Endometrium (tissue), 2 donors: ENCODE measurements at regions not wholly inside any gene's neighbourhood (a gene's known extent, or its start where the extent isn't known, plus 50 kb on each side); places are given as distances from the start of the nearest gene placed in this dataset.

ENCODE experiments used
- FAIRE-seq: peaks from 2 replicates; lab custom pipeline; 2012; peaks lifted over from hg19 to GRCh38; lab: Jason Lieb, UNC
- donor health status: control.
- donor health status: control.

GRCh38 chr7:45235905-45236304 is 78.3 kb downstream of the RAMP3 start:
- no peak for FAIRE-seq

GRCh38 chr7:45236666-45237065 is 79.1 kb downstream of the RAMP3 start:
- no peak for FAIRE-seq

- no peak for FAIRE-seq
Observed at GRCh38 chr7:45237788-45238461, 80.3 kb downstream of the RAMP3 start.

GRCh38 chr7:45238806-45239205 is 81.2 kb downstream of the RAMP3 start:
- no peak for FAIRE-seq

GRCh38 chr7:45239486-45239885 is 81.9 kb downstream of the RAMP3 start:
- FAIRE-seq, result no peak

- no peak for FAIRE-seq
Observed at GRCh38 chr7:45240273-45240771, 82.7 kb downstream of the RAMP3 start.

- FAIRE-seq, result no peak
Observed at GRCh38 chr7:45240926-45241325, 83.3 kb downstream of the RAMP3 start.

- no peak for FAIRE-seq
Observed at GRCh38 chr7:45241339-45242109, 83.9 kb downstream of the RAMP3 start.

GRCh38 chr7:45242261-45242660 is 84.7 kb downstream of the RAMP3 start:
- FAIRE-seq, result no peak

- FAIRE-seq, result no peak
Observed at GRCh38 chr7:45242698-45243097, 85.1 kb downstream of the RAMP3 start.

- FAIRE-seq, result no peak
Observed at GRCh38 chr7:45244981-45245380, 87.4 kb downstream of the RAMP3 start.

- no peak for FAIRE-seq
Observed at GRCh38 chr7:45246339-45246738, 88.7 kb downstream of the RAMP3 start.

GRCh38 chr7:45252248-45252647 is 94.7 kb downstream of the RAMP3 start:
- no peak for FAIRE-seq

GRCh38 chr7:45252857-45253256 is 95.3 kb downstream of the RAMP3 start:
- no peak for FAIRE-seq

- FAIRE-seq, result no peak
Observed at GRCh38 chr7:45253368-45253767, 95.8 kb downstream of the RAMP3 start.

- FAIRE-seq, result no peak
Observed at GRCh38 chr7:45255187-45255586, 97.6 kb downstream of the RAMP3 start.

- FAIRE-seq, result no peak
Observed at GRCh38 chr7:45256309-45256708, 98.7 kb downstream of the RAMP3 start.

GRCh38 chr7:45256775-45257174 is 99.2 kb downstream of the RAMP3 start:
- no peak for FAIRE-seq

GRCh38 chr7:45257284-45257683 is 99.7 kb downstream of the RAMP3 start:
- FAIRE-seq, result no peak

- no peak for FAIRE-seq
Observed at GRCh38 chr7:45258533-45259226, 101.1 kb downstream of the RAMP3 start.

GRCh38 chr7:45259227-45259596 is 101.6 kb downstream of the RAMP3 start:
- FAIRE-seq, result no peak

GRCh38 chr7:45259966-45260646 is 102.5 kb downstream of the RAMP3 start:
- no peak for FAIRE-seq
